ENCODE measurements at regions not wholly inside any gene's neighbourhood (a gene's known extent, or its start where the extent isn't known, plus 50 kb on each side); places are given as distances from the start of the nearest gene placed in this dataset.

DNA sequence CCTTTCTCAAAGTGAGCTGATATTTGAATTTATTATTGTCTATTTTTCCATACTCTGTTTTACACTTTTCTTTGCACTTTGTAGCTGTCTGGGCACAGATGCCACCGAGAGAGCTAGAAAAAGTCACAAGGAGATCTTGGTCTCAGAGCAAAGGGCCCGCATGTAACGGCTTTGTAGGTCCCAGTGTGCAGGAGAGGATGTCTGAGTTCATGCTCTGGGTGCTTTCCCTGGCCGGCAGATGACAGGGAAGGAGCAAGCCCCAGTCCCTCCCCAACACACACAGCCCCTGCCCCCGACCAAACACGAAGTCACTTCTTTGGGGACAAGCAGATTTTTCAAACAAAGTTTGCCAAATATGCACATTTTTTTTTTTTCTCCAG lies 55.8 kb downstream of the SMIM38 start (continued):
- TF ChIP-seq, protein P1, sequence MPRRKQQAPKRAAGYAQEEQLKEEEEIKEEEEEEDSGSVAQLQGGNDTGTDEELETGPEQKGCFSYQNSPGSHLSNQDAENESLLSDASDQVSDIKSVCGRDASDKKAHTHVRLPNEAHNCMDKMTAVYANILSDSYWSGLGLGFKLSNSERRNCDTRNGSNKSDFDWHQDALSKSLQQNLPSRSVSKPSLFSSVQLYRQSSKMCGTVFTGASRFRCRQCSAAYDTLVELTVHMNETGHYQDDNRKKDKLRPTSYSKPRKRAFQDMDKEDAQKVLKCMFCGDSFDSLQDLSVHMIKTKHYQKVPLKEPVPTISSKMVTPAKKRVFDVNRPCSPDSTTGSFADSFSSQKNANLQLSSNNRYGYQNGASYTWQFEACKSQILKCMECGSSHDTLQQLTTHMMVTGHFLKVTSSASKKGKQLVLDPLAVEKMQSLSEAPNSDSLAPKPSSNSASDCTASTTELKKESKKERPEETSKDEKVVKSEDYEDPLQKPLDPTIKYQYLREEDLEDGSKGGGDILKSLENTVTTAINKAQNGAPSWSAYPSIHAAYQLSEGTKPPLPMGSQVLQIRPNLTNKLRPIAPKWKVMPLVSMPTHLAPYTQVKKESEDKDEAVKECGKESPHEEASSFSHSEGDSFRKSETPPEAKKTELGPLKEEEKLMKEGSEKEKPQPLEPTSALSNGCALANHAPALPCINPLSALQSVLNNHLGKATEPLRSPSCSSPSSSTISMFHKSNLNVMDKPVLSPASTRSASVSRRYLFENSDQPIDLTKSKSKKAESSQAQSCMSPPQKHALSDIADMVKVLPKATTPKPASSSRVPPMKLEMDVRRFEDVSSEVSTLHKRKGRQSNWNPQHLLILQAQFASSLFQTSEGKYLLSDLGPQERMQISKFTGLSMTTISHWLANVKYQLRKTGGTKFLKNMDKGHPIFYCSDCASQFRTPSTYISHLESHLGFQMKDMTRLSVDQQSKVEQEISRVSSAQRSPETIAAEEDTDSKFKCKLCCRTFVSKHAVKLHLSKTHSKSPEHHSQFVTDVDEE (CRISPR knock-in tag; IDR thresholded peaks at IDR 0.05): no peak

DNA sequence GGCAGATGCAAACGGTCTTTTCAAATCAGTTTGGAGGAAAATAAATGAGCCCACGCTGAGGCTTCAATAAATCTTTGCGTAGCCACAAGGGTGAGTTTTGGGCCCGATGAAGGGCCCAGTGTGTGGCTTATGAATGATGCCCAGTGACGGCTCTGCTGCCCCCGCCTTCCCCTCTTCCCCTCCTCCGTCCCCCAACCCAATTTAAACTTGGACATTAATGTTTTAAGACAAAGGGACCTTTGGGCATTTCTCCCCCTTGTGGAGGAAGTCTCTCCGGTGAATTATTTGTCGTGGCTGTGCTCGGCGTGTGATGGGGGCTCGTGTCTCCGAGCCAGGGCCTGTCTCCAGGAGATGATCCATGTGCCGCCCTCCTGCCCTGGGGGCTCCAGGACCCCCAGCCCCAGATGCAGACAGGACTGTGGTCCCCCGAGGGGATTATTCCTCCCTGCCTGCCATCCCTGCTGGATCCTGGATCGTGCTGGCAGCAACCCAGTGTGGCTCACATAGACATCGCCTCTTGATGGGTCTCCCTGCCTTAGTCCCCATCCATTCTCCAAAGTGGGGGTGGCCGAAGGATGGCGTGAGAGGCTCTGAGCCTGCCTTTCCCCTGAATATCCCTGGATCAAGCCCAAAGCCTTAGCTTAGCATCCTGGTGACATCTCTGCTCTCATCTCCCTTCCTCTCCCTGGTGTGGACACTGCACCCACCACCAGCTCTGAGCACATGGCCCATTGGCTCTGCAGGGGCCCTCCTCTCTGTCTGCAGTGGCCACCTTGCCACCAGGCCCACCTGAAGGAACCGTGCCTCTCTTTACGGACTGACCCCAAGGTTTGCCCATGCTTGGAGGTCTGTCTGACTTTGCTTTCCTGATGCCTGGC lies 56.4 kb downstream of the SMIM38 start:
- TF ChIP-seq TCF4 (CRISPR knock-in tag; IDR thresholded peaks at IDR 0.05; ENCODE audit: borderline replicate concordance): no peak
- no peak for TF ChIP-seq ARNTL (CRISPR knock-in tag; IDR thresholded peaks at IDR 0.05; ENCODE audit: borderline replicate concordance, low read depth)
- TF ChIP-seq RARB (CRISPR knock-in tag; IDR thresholded peaks at IDR 0.05): no peak
- TF ChIP-seq ZNF8 (CRISPR knock-in tag; IDR thresholded peaks at IDR 0.05): no peak
- no peak for TF ChIP-seq SNAI2 (CRISPR knock-in tag; IDR thresholded peaks at IDR 0.05)
- no peak for TF ChIP-seq BACH2 (CRISPR knock-in tag; IDR thresholded peaks at IDR 0.05; ENCODE audit: borderline replicate concordance)
- ATAC-seq: no peak

- TF ChIP-seq, protein P1 (CRISPR knock-in tag; IDR thresholded peaks at IDR 0.05): no peak
- no peak for TF ChIP-seq BACH2 (CRISPR knock-in tag; IDR thresholded peaks at IDR 0.05; ENCODE audit: borderline replicate concordance)
- TF ChIP-seq, protein P2, sequence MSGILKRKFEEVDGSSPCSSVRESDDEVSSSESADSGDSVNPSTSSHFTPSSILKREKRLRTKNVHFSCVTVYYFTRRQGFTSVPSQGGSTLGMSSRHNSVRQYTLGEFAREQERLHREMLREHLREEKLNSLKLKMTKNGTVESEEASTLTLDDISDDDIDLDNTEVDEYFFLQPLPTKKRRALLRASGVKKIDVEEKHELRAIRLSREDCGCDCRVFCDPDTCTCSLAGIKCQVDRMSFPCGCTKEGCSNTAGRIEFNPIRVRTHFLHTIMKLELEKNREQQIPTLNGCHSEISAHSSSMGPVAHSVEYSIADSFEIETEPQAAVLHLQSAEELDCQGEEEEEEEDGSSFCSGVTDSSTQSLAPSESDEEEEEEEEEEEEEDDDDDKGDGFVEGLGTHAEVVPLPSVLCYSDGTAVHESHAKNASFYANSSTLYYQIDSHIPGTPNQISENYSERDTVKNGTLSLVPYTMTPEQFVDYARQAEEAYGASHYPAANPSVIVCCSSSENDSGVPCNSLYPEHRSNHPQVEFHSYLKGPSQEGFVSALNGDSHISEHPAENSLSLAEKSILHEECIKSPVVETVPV (CRISPR knock-in tag; IDR thresholded peaks at IDR 0.05): no peak
- TF ChIP-seq ARNTL (CRISPR knock-in tag; IDR thresholded peaks at IDR 0.05; ENCODE audit: borderline replicate concordance, low read depth): no peak
- TF ChIP-seq TCF4 (CRISPR knock-in tag; IDR thresholded peaks at IDR 0.05; ENCODE audit: borderline replicate concordance): no peak
- no peak for ATAC-seq
Measured at GRCh38 chr11:69212798-69213110, 57.0 kb downstream of the SMIM38 start.

- no peak for ATAC-seq
- no peak for TF ChIP-seq ZNF70 (CRISPR knock-in tag; IDR thresholded peaks at IDR 0.05)
- TF ChIP-seq GLIS3 (CRISPR knock-in tag; IDR thresholded peaks at IDR 0.05): no peak
- no peak for TF ChIP-seq TOX (CRISPR knock-in tag; IDR thresholded peaks at IDR 0.05; ENCODE audit: borderline replicate concordance)
- TF ChIP-seq ZFP3 (CRISPR knock-in tag; IDR thresholded peaks at IDR 0.05): no peak
- TF ChIP-seq PATZ1 (CRISPR knock-in tag; IDR thresholded peaks at IDR 0.05; ENCODE audit: borderline replicate concordance): no peak
Measured at GRCh38 chr11:69213316-69213715, 57.6 kb downstream of the SMIM38 start.

DNA sequence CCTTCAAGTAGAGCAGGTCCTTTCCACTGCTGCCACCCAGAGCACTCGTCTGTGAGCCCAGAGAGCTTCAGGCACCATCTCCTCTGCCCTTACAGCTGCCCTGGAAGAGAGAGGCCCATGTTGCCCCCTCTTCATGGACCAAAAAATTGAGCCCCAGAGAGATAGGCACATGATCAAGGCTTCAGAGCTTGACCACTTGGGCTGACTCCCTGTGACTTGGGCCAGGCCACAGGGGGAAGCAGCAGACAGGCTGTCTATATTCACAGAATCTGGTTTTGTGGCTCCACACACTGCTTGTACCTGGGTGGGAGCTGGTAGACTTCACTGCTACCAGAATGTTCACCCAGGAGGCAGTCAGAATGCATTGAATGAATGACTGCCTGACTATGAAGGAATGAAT lies 58.2 kb downstream of the SMIM38 start:
- no peak for ATAC-seq
- no peak for TF ChIP-seq OSR1 (CRISPR knock-in tag; IDR thresholded peaks at IDR 0.05)
- TF ChIP-seq, protein P2 (CRISPR knock-in tag; IDR thresholded peaks at IDR 0.05): no peak
- TF ChIP-seq ZC3H10 (CRISPR knock-in tag; IDR thresholded peaks at IDR 0.05): no peak
- no peak for TF ChIP-seq ARNTL (CRISPR knock-in tag; IDR thresholded peaks at IDR 0.05; ENCODE audit: borderline replicate concordance, low read depth)
- TF ChIP-seq ZFP30 (CRISPR knock-in tag; IDR thresholded peaks at IDR 0.05): no peak
